Ovary (tissue), 3 donors: ENCODE measurements at regions not wholly inside any gene's neighbourhood (a gene's known extent, or its start where the extent isn't known, plus 50 kb on each side); places are given as distances from the start of the nearest gene placed in this dataset.

Experiments used
- CTCF ChIP-seq, 3 donors: fragments of 450-650 bp in 2 of 3; fragments of 200-600 bp in 1 of 3; IDR thresholded peaks; one replicate each; pipeline versions ENCODE4 v1.5.1 to v1.8.0; 2016 to 2022; ENCODE audit warnings: antibody characterized with exemption in 3 of 3, mild to moderate bottlenecking in 1 of 3
- EP300 ChIP-seq: sonication (generic); formaldehyde crosslinking; IDR thresholded peaks from one replicate; pipeline ENCODE4 v1.6.1; 2017; ENCODE audit warnings: antibody characterized with exemption
- POLR2A ChIP-seq: fragments of 450-650 bp; IDR thresholded peaks from one replicate; pipeline ENCODE4 v1.6.1; 2017; ENCODE audit warnings: antibody characterized with exemption, mild to moderate bottlenecking, moderate library complexity
- donor health status: DM: no; HTN: no; CAD: no.

- no peak for TF ChIP-seq CTCF (IDR thresholded peaks at IDR 0.05)
- no peak for TF ChIP-seq POLR2A
- no peak for TF ChIP-seq EP300
These were observed 269.3 kb upstream of the ADGRL3 start for GRCh38 chr4:60930866-60931265.
